NCI-H2196 (cell line): ENCODE measurements at regions not wholly inside any gene's neighbourhood (a gene's known extent, or its start where the extent isn't known, plus 50 kb on each side); places are given as distances from the start of the nearest gene placed in this dataset.

Experiments used
- DNase-seq: peaks from one replicate; lab custom pipeline; 2025; ENCODE audit not compliant: unreplicated experiment; lab: John Stamatoyannopoulos, UW

- DNase-seq = no peak
These were observed 96.9 kb downstream of the FAM76B start for GRCh38 chr11:95692526-95693260.

GRCh38 chr11:95690100-95690499 is 99.5 kb downstream of the FAM76B start:
- no peak for DNase-seq

- no peak for DNase-seq
These were observed 100.9 kb downstream of the FAM76B start for GRCh38 chr11:95688501-95689222.

GRCh38 chr11:95688015-95688414 is 101.6 kb downstream of the FAM76B start:
- DNase-seq = no peak

- no peak for DNase-seq
These were observed 103.3 kb downstream of the FAM76B start for GRCh38 chr11:95686265-95686664.

- no peak for DNase-seq
These were observed 104.9 kb downstream of the FAM76B start for GRCh38 chr11:95684701-95685100.

DNA sequence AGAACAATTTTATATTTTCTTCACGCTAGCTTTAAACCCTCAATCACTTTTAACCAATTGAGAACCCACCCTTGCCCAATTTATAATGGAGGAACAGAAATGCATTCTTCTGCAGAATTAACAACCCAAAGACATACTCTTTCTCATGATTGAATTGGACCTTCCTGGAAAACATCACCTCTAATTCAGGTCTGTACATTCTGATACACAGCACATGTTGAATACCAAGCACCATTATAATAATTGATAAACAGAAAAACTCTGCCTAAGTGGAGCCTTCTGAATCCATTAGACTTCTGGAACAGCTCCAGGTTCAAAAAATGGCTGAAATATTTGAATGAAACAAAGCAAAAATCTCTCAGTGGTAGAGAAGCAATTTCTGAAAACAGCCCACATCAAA is 105.4 kb downstream of the FAM76B start:
- no peak for DNase-seq

DNA sequence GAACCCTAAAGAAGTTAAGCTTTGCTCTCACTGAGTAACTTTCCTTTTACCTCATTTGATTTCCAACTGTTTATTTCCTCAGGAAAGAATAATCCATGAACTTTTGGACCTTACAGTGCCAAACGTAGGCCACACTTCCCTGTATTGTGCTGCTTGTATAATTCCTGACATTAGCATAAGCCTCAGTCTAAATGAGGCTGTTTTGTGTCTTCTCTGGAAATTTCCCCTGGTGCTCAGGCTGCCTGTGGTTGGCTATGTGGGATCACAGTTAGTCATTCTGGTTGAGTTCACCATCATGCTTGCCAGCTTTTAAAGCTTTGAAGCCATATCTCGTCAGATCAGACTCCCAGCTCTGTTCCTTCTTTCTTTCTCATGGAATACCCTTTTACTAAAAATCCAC is 107.0 kb downstream of the FAM76B start:
- DNase-seq = no peak

DNA sequence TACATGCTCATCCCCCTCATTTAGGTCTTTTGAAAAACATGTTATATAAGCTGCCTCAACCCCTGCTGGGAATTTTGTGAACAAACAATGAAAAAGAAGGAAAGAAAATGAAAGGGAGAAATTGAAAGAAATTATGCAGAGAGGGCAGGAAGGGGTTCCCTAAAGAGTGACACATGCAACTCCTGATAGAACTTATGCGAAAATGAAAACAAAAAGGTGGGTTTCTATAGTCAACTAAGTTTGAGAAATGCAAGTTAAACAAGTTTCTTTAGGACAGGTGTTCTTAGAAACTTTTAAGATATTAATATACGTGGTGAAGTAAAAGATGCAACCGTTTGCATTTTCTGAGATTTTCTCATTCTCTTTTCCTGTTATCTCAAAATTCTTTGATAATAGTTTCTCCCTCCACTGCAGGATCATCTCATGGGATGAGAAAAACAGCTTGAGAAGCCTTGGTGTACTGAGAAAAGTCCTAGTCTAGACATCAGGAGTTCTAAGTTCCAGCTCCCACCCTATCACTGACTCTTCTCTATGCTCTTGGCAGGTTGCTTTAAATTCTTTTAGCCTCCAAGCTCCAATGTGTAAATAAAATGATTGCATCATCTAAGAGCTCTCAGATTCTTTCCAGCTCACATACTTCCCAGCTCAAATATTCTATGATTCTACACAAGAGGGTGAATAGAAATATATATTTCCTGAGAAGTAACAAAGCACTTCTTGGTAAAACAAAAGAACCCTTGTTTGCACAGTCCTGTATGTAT is 109.2 kb downstream of the FAM76B start:
- no peak for DNase-seq

DNA sequence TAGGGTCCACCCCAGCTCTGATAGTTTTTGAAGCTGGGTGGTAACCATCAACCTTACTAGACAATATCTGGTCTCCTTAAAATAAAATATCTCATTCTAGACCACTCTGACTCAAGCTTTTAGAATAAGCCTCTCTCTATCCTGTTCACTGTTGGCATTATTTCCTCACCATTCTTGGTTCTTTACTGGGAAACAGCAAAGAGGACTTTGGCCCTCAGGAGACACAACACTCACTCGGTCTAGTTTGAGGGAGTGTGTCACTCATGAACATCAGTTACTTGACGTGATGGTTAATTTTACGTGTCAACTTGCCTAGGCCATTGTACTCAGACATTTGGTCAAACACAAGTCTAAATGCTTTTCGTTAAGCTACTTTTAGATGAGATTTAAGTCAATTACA is 110.6 kb downstream of the FAM76B start:
- no peak for DNase-seq

DNA sequence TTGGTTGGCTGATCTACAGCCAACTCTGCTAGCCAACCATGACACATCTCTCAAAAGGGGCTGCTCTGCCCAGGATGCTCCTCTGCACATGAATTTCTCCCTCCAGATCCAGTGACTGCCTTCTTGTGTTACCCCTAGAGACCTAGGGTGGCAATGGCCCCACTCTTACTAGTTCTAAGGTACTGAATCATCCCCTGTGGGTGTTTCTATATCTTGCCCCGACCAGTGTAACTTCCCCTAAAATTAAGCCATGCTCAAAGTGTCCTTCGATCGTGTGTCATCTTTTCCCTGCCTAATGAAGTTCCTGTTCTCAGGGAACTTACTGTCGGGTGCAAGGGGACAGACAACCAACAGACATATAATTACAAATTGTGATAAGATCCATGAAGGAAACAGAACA is 113.3 kb downstream of the FAM76B start:
- DNase-seq = no peak

DNA sequence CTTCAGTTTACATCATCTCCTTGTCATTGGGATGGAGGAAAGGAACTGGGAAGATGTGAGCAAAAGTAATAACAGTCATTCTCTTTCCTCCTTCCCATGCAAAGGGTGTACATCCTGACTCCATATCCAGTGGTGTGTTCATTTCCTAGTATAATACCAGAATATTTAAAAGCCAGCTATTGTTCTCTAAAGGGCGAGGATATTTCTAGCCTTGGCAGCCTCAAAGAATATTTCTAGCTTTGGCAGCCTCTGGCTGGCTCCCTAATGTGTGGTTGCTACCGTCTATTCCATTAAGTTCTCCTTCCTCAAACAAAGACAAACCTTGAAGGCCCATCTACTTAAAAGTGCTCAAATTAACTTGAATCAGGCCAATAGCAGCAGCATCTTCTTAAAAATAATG is 114.0 kb downstream of the FAM76B start:
- no peak for DNase-seq

DNA sequence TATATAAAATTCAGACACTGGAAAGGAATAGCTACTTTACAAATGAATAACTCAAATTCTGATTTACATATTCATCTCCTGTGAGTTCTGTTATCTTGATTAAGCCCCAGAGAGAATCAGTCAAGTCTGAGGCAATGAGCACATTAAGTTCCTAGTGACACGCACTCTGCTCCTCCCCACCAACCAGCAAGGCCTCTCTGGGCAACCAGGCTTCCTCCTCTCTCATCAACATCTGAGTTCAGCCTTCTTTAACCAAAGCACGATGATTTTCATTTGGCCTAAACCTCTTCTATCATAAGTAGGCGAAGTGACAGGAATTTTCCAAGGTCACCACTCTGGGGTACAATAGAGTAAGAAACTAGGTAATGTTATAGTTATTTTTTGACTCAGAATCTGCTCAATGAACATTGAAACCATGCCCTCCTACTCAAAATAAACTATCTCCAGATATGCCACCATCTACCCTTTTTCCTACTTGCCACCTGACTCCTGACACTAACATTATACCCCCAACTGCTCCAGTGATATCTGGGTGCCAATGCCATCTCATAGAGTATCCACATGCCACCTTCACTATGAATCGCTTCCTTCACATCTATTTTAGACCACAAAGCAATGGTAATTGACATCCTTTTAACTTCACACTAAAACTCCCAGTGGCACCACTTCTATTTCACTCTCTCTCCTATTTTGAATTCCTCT is 114.8 kb downstream of the FAM76B start:
- no peak for DNase-seq

DNA sequence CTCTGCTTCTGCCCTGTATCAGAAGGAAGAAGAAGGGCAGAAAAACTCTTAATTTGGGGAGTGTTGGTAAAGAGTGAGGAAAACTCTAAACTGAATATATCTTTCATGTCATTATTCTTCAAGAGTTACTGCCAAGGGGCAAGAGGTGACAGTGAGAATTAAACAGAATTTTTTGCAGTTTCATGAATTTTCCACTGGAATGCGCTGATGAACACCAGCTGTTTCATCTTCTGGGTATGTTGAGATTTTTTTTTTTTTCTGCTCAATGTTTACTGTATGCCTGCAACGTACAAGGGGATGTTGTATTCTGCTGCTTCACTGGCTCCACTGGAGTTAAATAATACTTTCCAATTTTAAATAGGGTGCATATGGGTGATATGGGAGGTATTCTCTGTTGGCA is 117.8 kb downstream of the FAM76B start:
- DNase-seq = no peak

- no peak for DNase-seq
These were observed 121.5 kb downstream of the FAM76B start for GRCh38 chr11:95668131-95668530.

- no peak for DNase-seq
These were observed 128.4 kb downstream of the FAM76B start for GRCh38 chr11:95661162-95661561.

- no peak for DNase-seq
These were observed 129.5 kb downstream of the FAM76B start for GRCh38 chr11:95660038-95660437.

DNA sequence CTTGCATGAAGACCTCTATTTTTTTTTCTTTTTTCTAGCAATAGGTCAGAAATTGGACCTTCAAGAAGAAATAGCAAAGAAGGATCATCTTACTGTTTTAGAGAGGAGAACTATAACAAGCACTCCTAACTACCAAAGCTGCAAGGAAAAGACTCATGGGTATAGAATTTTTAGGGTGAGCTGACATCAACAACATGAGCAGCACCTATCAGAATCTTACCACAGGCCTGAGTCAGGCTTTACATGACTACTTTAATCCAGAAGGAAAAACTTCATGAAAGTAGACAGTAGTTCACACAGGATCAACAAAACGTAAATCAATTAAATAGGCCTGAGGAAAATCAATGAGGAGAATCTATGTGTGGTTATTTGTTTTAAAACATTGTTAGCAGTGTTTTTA is 130.5 kb downstream of the FAM76B start:
- DNase-seq = no peak

GRCh38 chr11:95655536-95655935 is 134.0 kb downstream of the FAM76B start:
- no peak for DNase-seq

DNA sequence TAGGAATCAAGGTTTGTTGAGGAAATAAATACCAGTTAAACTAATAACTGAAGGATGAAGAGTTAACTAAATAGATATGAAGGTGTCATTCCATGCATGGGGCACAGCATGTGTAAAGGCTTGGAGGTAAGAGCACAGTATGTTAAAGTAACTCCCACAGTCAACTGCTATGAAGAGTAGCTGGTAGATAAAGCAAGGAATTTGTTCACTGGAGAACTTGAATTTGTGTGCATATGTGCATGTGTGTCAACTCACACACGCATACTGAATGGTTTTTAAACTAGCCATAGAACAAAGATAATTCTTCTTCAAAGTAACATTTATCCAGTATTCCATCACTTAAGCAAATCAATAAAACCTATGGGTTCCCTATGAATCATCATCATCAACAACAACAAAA is 135.9 kb downstream of the FAM76B start:
- DNase-seq = no peak

GRCh38 chr11:95653099-95653498 is 136.5 kb downstream of the FAM76B start:
- DNase-seq = no peak
